Stimulated activated CD8-positive, alpha-beta memory T cell treated with anti-CD3 and anti-CD28 coated beads, Interleukin-2, amount 100 ng/mL, for 48 hours (primary cell): ENCODE measurements at regions not wholly inside any gene's neighbourhood (a gene's known extent, or its start where the extent isn't known, plus 50 kb on each side); places are given as distances from the start of the nearest gene placed in this dataset.

ENCODE experiments used
- DNase-seq, 2 donors: peaks; one replicate each; pipeline ENCODE4 v3.0.0-alpha.2; 2020; ENCODE audit warnings: low read depth in 2 of 2

GRCh38 chr16:79543219-79543618, 57.3 kb downstream of the MAF start:
- no peak for DNase-seq

- DNase-seq: no peak
Observed at GRCh38 chr16:79542237-79542774, 58.2 kb downstream of the MAF start.

GRCh38 chr16:79540825-79541595, 59.5 kb downstream of the MAF start:
- DNase-seq: no peak

GRCh38 chr16:79537584-79537983, 63.0 kb downstream of the MAF start:
- no peak for DNase-seq

- no peak for DNase-seq
Observed at GRCh38 chr16:79536958-79537357, 63.6 kb downstream of the MAF start.

- DNase-seq: no peak
Observed at GRCh38 chr16:79535130-79535529, 65.4 kb downstream of the MAF start.

- no peak for DNase-seq
Observed at GRCh38 chr16:79534143-79534542, 66.4 kb downstream of the MAF start.

GRCh38 chr16:79533292-79533691, 67.2 kb downstream of the MAF start:
- no peak for DNase-seq

GRCh38 chr16:79532785-79533184, 67.8 kb downstream of the MAF start:
- no peak for DNase-seq

GRCh38 chr16:79532273-79532672, 68.3 kb downstream of the MAF start:
- no peak for DNase-seq

- no peak for DNase-seq
Observed at GRCh38 chr16:79528338-79528737, 72.2 kb downstream of the MAF start.

- no peak for DNase-seq
Observed at GRCh38 chr16:79523971-79524370, 76.6 kb downstream of the MAF start.

GRCh38 chr16:79519448-79519847, 81.1 kb downstream of the MAF start:
- no peak for DNase-seq

- DNase-seq: no peak
Observed at GRCh38 chr16:79517156-79517555, 83.4 kb downstream of the MAF start.

GRCh38 chr16:79510879-79511278, 89.7 kb downstream of the MAF start:
- DNase-seq: no peak

- DNase-seq: no peak
Observed at GRCh38 chr16:79509906-79510305, 90.6 kb downstream of the MAF start.

- DNase-seq: no peak
Observed at GRCh38 chr16:79509211-79509631, 91.3 kb downstream of the MAF start.

GRCh38 chr16:79508294-79508693, 92.2 kb downstream of the MAF start:
- DNase-seq: no peak

- DNase-seq: no peak
Observed at GRCh38 chr16:79505344-79505743, 95.2 kb downstream of the MAF start.

GRCh38 chr16:79503511-79503910, 97.0 kb downstream of the MAF start:
- no peak for DNase-seq

- DNase-seq: no peak
Observed at GRCh38 chr16:79501446-79501845, 99.1 kb downstream of the MAF start.

- DNase-seq: no peak
Observed at GRCh38 chr16:79500866-79501265, 99.7 kb downstream of the MAF start.

- DNase-seq: no peak
Observed at GRCh38 chr16:79500286-79500685, 100.3 kb downstream of the MAF start.

- DNase-seq: no peak
Observed at GRCh38 chr16:79498928-79499327, 101.6 kb downstream of the MAF start.
